OCI-LY1 (cell line): ENCODE measurements at regions not wholly inside any gene's neighbourhood (a gene's known extent, or its start where the extent isn't known, plus 50 kb on each side); places are given as distances from the start of the nearest gene placed in this dataset.

ENCODE experiments used
- H2AFZ ChIP-seq: fragments of 200-600 bp; sonication (generic), shearing (Covaris generic); 2 replicates; pipeline ENCODE4 v1.6.0; 2014; ENCODE audit warnings: antibody characterized with exemption, mild to moderate bottlenecking, low read length
- H3F3A ChIP-seq: fragments of 200-600 bp; sonication (generic), shearing (Covaris generic); 2 replicates; pipeline ENCODE4 v1.6.0; 2014; ENCODE audit warnings: mild to moderate bottlenecking, antibody characterized with exemption, low read length, moderate library complexity; ENCODE audit not compliant: insufficient read depth
- H3K27ac ChIP-seq: fragments of 200-600 bp; sonication (generic); 2 replicates; pipeline ENCODE4 v1.5.1; 2014; ENCODE audit warnings: low read length, mixed run types, mild to moderate bottlenecking, low read depth; ENCODE audit not compliant: poor library complexity, severe bottlenecking
- H3K27me3 ChIP-seq: fragments of 200-600 bp; sonication (generic); 2 replicates; pipeline ENCODE4 v1.6.0; 2014; ENCODE audit warnings: antibody characterized with exemption, mild to moderate bottlenecking, low read length, moderate library complexity; ENCODE audit not compliant: insufficient read depth
- H3K36me3 ChIP-seq: fragments of 200-600 bp; sonication (generic); 2 replicates; pipeline ENCODE4 v1.6.1; 2014; ENCODE audit warnings: mild to moderate bottlenecking, antibody characterized with exemption, low read length, moderate library complexity, mixed read lengths; ENCODE audit not compliant: insufficient read depth
- H3K4me1 ChIP-seq: fragments of 200-600 bp; sonication (generic); 2 replicates; pipeline ENCODE4 v1.5.1; 2014; ENCODE audit warnings: mild to moderate bottlenecking, low read length, moderate library complexity; ENCODE audit not compliant: insufficient read depth, severe bottlenecking
- H3K4me2 ChIP-seq: fragments of 200-600 bp; sonication (generic), shearing (Covaris generic); 2 replicates; pipeline ENCODE4 v1.6.1; 2014; ENCODE audit warnings: low read length
- H3K4me3 ChIP-seq: fragments of 200-600 bp; sonication (generic); 2 replicates; pipeline ENCODE4 v1.5.1; 2014; ENCODE audit warnings: low read length, low read depth, mild to moderate bottlenecking, mixed read lengths; ENCODE audit not compliant: poor library complexity, severe bottlenecking
- H3K79me2 ChIP-seq: fragments of 200-600 bp; shearing (Covaris generic); 2 replicates; pipeline ENCODE4 v1.6.1; 2016; ENCODE audit warnings: mixed run types, low read length, mixed read lengths; ENCODE audit not compliant: insufficient read depth
- H3K9ac ChIP-seq: fragments of 200-600 bp; sonication (generic), shearing (Covaris generic); 2 replicates; pipeline ENCODE4 v1.6.1; 2014; ENCODE audit warnings: mild to moderate bottlenecking, low read length, mixed read lengths
- H3K9me2 ChIP-seq: fragments of 200-600 bp; sonication (generic), shearing (Covaris generic); 2 replicates; pipeline ENCODE4 v1.6.1; 2014; ENCODE audit warnings: low read depth, mild to moderate bottlenecking, low read length, mixed read lengths
- H3K9me3 ChIP-seq: fragments of 200-600 bp; shearing (Covaris generic); 2 replicates; pipeline ENCODE4 v1.6.1; 2014; ENCODE audit warnings: low read length, mixed read lengths
- H4K20me1 ChIP-seq: fragments of 200-600 bp; sonication (generic), shearing (Covaris generic); 2 replicates; pipeline ENCODE4 v1.6.0; 2016; ENCODE audit warnings: mild to moderate bottlenecking, low read length; ENCODE audit not compliant: insufficient read depth
- CTCF ChIP-seq: fragments of 200-600 bp; sonication (generic), shearing (Covaris generic); IDR thresholded peaks from 2 replicates; pipeline ENCODE4 v1.5.1; 2017; ENCODE audit warnings: mild to moderate bottlenecking, antibody characterized with exemption, low read length, moderate library complexity, mixed read lengths
- EZH2 ChIP-seq: fragments of 200-600 bp; sonication (generic), shearing (Covaris generic); IDR thresholded peaks from 2 replicates; pipeline ENCODE4 v1.8.0; 2017; ENCODE audit warnings: borderline replicate concordance, mixed run types, mild to moderate bottlenecking, antibody characterized with exemption, low read length, moderate library complexity, mixed read lengths

- Histone ChIP-seq H3K4me3 (no peak overlapping the region), H3K36me3 (no peaks in the 10 kb centered on the region), H3F3A (no peaks in the 10 kb centered on the region), H3K27me3 (no peaks in the 10 kb centered on the region), H2AFZ (no peak overlapping the region), H3K79me2 (no peaks in the 10 kb centered on the region), H3K4me2 (no peak overlapping the region), H3K9me2 (no peaks in the 10 kb centered on the region), H3K4me1 (no peaks in the 10 kb centered on the region), H3K27ac (no peak overlapping the region), H4K20me1 (no peaks in the 10 kb centered on the region), H3K9me3 (no peaks in the 10 kb centered on the region), H3K9ac (no peak overlapping the region)
- no peak for TF ChIP-seq EZH2
- TF ChIP-seq CTCF, result no peak
These were observed 983.6 kb upstream of the TYRP1 start for GRCh38 chr9:11709567-11709966.

GRCh38 chr9:11713077-11713476, 980.1 kb upstream of the TYRP1 start:
- H2AFZ ChIP-seq, result no peak overlapping the region
- no peak overlapping the region for H3K9ac ChIP-seq
- no peaks in the 10 kb centered on the region for H3K9me3 ChIP-seq
- TF ChIP-seq EZH2, result no peak
- no peak for TF ChIP-seq CTCF
- no peaks in the 10 kb centered on the region for H3K4me1 ChIP-seq
- no peaks in the 10 kb centered on the region for H3K36me3 ChIP-seq
- H3K9me2 ChIP-seq, result no peaks in the 10 kb centered on the region
- H3K4me3 ChIP-seq, result no peak overlapping the region
- H3K4me2 ChIP-seq, result no peak overlapping the region
- no peaks in the 10 kb centered on the region for H4K20me1 ChIP-seq
- H3K79me2 ChIP-seq, result no peaks in the 10 kb centered on the region
- no peaks in the 10 kb centered on the region for H3F3A ChIP-seq
- H3K27ac ChIP-seq, result no peak overlapping the region
- no peaks in the 10 kb centered on the region for H3K27me3 ChIP-seq

- Histone ChIP-seq H3K9ac (no peak overlapping the region), H3K9me3 (no peaks in the 10 kb centered on the region), H3K9me2 (no peaks in the 10 kb centered on the region), H3F3A (no peaks in the 10 kb centered on the region), H3K4me3 (no peak overlapping the region), H3K4me2 (no peak overlapping the region), H3K79me2 (no peaks in the 10 kb centered on the region), H3K27me3 (no peaks in the 10 kb centered on the region), H3K36me3 (no peaks in the 10 kb centered on the region), H4K20me1 (no peaks in the 10 kb centered on the region), H3K27ac (no peak overlapping the region), H2AFZ (no peak overlapping the region), H3K4me1 (no peaks in the 10 kb centered on the region)
- no peak for TF ChIP-seq EZH2
- no peak for TF ChIP-seq CTCF
These were observed 970.2 kb upstream of the TYRP1 start for GRCh38 chr9:11722957-11723356.
